Skeletal muscle tissue (tissue), 3 donors: ENCODE measurements at regions not wholly inside any gene's neighbourhood (a gene's known extent, or its start where the extent isn't known, plus 50 kb on each side); places are given as distances from the start of the nearest gene placed in this dataset.

Source experiments
- H3K27ac ChIP-seq: one replicate; pipeline ENCODE4 v1.7.0; 2013; ENCODE audit warnings: mild to moderate bottlenecking, low read depth, low read length, inconsistent platforms
- H3K27me3 ChIP-seq, 3 donors: one replicate each; pipeline ENCODE4 v1.7.0; 2013; ENCODE audit warnings: low read length in 3 of 3; ENCODE audit not compliant: control insufficient read depth in 3 of 3, insufficient read depth in 3 of 3
- H3K36me3 ChIP-seq, 3 donors: one replicate each; pipeline ENCODE4 v1.7.0; 2013; ENCODE audit warnings: low read length in 3 of 3; ENCODE audit not compliant: control insufficient read depth in 3 of 3, insufficient read depth in 3 of 3
- H3K4me1 ChIP-seq, 3 donors: one replicate each; pipeline ENCODE4 v1.7.0; 2013; ENCODE audit warnings: low read length in 3 of 3, mild to moderate bottlenecking in 3 of 3; ENCODE audit not compliant: control insufficient read depth in 3 of 3, insufficient read depth in 3 of 3
- H3K4me3 ChIP-seq, 3 donors: one replicate each; pipeline ENCODE4 v1.7.0; 2013; ENCODE audit warnings: low read length in 3 of 3
- H3K9ac ChIP-seq, 3 donors: one replicate each; pipeline ENCODE4 v1.7.0; 2013; ENCODE audit warnings: low read length in 3 of 3, mild to moderate bottlenecking in 3 of 3, moderate library complexity in 2 of 3, low read depth in 1 of 3
- H3K9me3 ChIP-seq, 3 donors: one replicate each; pipeline ENCODE4 v1.7.0; 2013; ENCODE audit warnings: low read length in 3 of 3; ENCODE audit not compliant: control insufficient read depth in 3 of 3
- donor health status: Osteomylitis.

GRCh38 chr13:104920091-104920490 lies 1615.4 kb downstream of the EFNB2 start:
- H3K4me3 ChIP-seq, result no peak overlapping the region
- H3K9me3 ChIP-seq, result no peaks in the 10 kb centered on the region
- H3K27me3 ChIP-seq, result no peaks in the 10 kb centered on the region
- H3K36me3 ChIP-seq, result no peaks in the 10 kb centered on the region
- no peak overlapping the region for H3K27ac ChIP-seq
- H3K9ac ChIP-seq, result no peak overlapping the region
- no peaks in the 10 kb centered on the region for H3K4me1 ChIP-seq

- Histone ChIP-seq H3K27me3 (no peaks in the 10 kb centered on the region), H3K9me3 (no peaks in the 10 kb centered on the region), H3K9ac (no peak overlapping the region), H3K4me1 (no peaks in the 10 kb centered on the region), H3K27ac (no peak overlapping the region), H3K4me3 (no peak overlapping the region), H3K36me3 (no peaks in the 10 kb centered on the region)
Measured at GRCh38 chr13:104900191-104900817, 1635.2 kb downstream of the EFNB2 start.

DNA sequence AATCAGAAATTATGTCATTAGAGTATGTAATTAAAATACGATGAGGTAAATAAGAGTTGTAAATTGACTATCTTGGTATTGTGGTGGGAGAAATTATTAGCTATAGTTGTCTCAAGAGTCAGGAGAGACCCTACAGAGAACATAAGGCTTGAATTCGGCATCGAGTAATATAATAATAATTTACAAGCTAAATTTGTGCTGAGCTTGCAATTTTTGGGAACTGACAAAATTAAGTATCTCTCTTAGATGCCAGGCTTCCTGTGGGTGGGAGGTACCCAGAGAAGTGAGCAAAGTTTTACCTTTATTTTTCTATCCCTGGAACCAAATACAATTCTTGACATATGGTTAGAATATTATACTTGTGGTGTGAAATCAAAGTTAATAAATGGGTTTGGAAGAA lies 1637.0 kb downstream of the EFNB2 start:
- Histone ChIP-seq H3K9me3 (no peaks in the 10 kb centered on the region), H3K27ac (no peak overlapping the region), H3K9ac (no peak overlapping the region)

GRCh38 chr13:104895521-104895920 lies 1639.9 kb downstream of the EFNB2 start:
- Histone ChIP-seq H3K9me3 (no peaks in the 10 kb centered on the region), H3K27me3 (no peaks in the 10 kb centered on the region), H3K4me1 (no peaks in the 10 kb centered on the region), H3K4me3 (no peak overlapping the region), H3K27ac (no peak overlapping the region), H3K36me3 (no peaks in the 10 kb centered on the region), H3K9ac (no peak overlapping the region)

More for the DNA sequence above, 1637.0 kb downstream of the EFNB2 start:
- H3K4me3 ChIP-seq, result no peak overlapping the region
- H3K4me1 ChIP-seq, result no peaks in the 10 kb centered on the region
- no peaks in the 10 kb centered on the region for H3K27me3 ChIP-seq
- no peaks in the 10 kb centered on the region for H3K36me3 ChIP-seq

- Histone ChIP-seq H3K4me3 (no peak overlapping the region), H3K27me3 (no peaks in the 10 kb centered on the region), H3K9me3 (no peaks in the 10 kb centered on the region), H3K27ac (no peak overlapping the region), H3K36me3 (no peaks in the 10 kb centered on the region), H3K9ac (no peak overlapping the region), H3K4me1 (no peaks in the 10 kb centered on the region)
Measured at GRCh38 chr13:104875038-104875754, 1660.3 kb downstream of the EFNB2 start.

DNA sequence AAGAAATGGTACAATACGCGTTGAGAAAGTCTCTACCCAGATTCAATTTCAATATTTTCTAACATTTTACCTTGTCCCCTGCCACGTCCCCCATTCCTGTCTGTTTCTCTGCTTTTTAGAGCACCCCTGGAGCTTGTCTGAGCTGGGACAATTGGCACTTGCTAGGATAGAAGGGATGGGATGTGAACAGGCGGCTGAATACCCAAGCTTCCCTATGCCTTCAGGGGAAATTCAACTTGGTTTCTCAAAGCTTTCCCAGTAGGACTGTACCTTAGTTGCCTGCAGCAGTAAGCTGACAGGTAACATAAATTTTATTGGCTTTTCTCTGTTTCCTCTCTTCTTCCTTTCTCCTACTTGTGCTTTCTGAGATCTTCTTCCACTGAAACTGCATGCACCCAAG lies 1663.3 kb downstream of the EFNB2 start:
- Histone ChIP-seq H3K9me3 (peaks cover 0 to 2% (median 0%) of the 10 kb centered on the region in 3 donors), H3K9ac (no peak overlapping the region), H3K27me3 (no peaks in the 10 kb centered on the region), H3K27ac (no peak overlapping the region), H3K36me3 (no peaks in the 10 kb centered on the region), H3K4me1 (no peaks in the 10 kb centered on the region), H3K4me3 (no peak overlapping the region)

- H3K9me3 ChIP-seq, result peaks cover 0 to 2% (median 0%) of the 10 kb centered on the region in 3 donors
- H3K36me3 ChIP-seq, result no peaks in the 10 kb centered on the region
- no peak overlapping the region for H3K4me3 ChIP-seq
- no peak overlapping the region for H3K9ac ChIP-seq
- no peaks in the 10 kb centered on the region for H3K4me1 ChIP-seq
- H3K27ac ChIP-seq, result no peak overlapping the region
- no peaks in the 10 kb centered on the region for H3K27me3 ChIP-seq
Measured at GRCh38 chr13:104871456-104871855, 1664.0 kb downstream of the EFNB2 start.

- H3K36me3 ChIP-seq, result no peaks in the 10 kb centered on the region
- no peaks in the 10 kb centered on the region for H3K27me3 ChIP-seq
- H3K9ac ChIP-seq, result no peak overlapping the region
- H3K4me1 ChIP-seq, result no peaks in the 10 kb centered on the region
- H3K4me3 ChIP-seq, result no peak overlapping the region
- peaks cover 0 to 2% (median 0%) of the 10 kb centered on the region in 3 donors for H3K9me3 ChIP-seq
- H3K27ac ChIP-seq, result no peak overlapping the region
Measured at GRCh38 chr13:104869501-104869900, 1666.0 kb downstream of the EFNB2 start.

- Histone ChIP-seq H3K27me3 (no peaks in the 10 kb centered on the region), H3K4me3 (no peak overlapping the region), H3K36me3 (no peaks in the 10 kb centered on the region), H3K4me1 (no peaks in the 10 kb centered on the region), H3K9ac (no peak overlapping the region), H3K9me3 (peaks cover 0 to 2% (median 0%) of the 10 kb centered on the region in 3 donors), H3K27ac (no peak overlapping the region)
Measured at GRCh38 chr13:104868806-104869205, 1666.7 kb downstream of the EFNB2 start.

GRCh38 chr13:104855581-104855980 lies 1679.9 kb downstream of the EFNB2 start:
- Histone ChIP-seq H3K27me3 (no peaks in the 10 kb centered on the region), H3K36me3 (no peaks in the 10 kb centered on the region), H3K4me1 (no peaks in the 10 kb centered on the region), H3K4me3 (no peak overlapping the region), H3K9ac (no peak overlapping the region), H3K9me3 (peaks cover 0 to 2% (median 0%) of the 10 kb centered on the region in 3 donors), H3K27ac (no peak overlapping the region)
